Activated T-cell treated with anti-CD3 and anti-CD28 coated beads, Interleukin-2, amount 50 U/mL, for 4 hours (primary cell): ENCODE measurements at regions not wholly inside any gene's neighbourhood (a gene's known extent, or its start where the extent isn't known, plus 50 kb on each side); places are given as distances from the start of the nearest gene placed in this dataset.

Source experiments
- ATAC-seq, 2 donors: fragments of 200-7000 bp; cut with Tn5 transposase; one replicate each; pipeline ENCODE4 v1.10.0; 2021
- DNase-seq: peaks from one replicate; pipeline ENCODE4 v3.0.0-alpha.2; 2020
- H3K27me3 Mint-ChIP-seq: one replicate; pipeline ENCODE4 v1.8.0; 2021; ENCODE audit warnings: low read depth, mixed read lengths
- H3K36me3 Mint-ChIP-seq: one replicate; pipeline ENCODE4 v1.8.0; 2022; ENCODE audit warnings: mixed read lengths; ENCODE audit not compliant: insufficient read depth
- H3K4me1 Mint-ChIP-seq: one replicate; pipeline ENCODE4 v1.8.0; 2021; ENCODE audit warnings: low read depth, mixed read lengths
- H3K4me3 Mint-ChIP-seq: one replicate; pipeline ENCODE4 v1.8.0; 2021; ENCODE audit warnings: mild to moderate bottlenecking, moderate library complexity, mixed read lengths
- H3K9me3 Mint-ChIP-seq: one replicate; pipeline ENCODE4 v1.8.0; 2021; ENCODE audit warnings: mixed read lengths

GRCh38 chr13:59332966-59333365, 830.8 kb downstream of the DIAPH3 start:
- Mint-ChIP-seq H3K36me3 (no peaks in the 10 kb centered on the region), H3K4me3 (no peak overlapping the region)
- no peak for ATAC-seq

GRCh38 chr13:59337070-59337469, 826.7 kb downstream of the DIAPH3 start:
- H3K4me1 Mint-ChIP-seq, result no peaks in the 10 kb centered on the region

More at GRCh38 chr13:59332966-59333365, 830.8 kb downstream of the DIAPH3 start:
- DNase-seq, result no peak
- Mint-ChIP-seq H3K27me3 (no peaks in the 10 kb centered on the region), H3K4me1 (no peaks in the 10 kb centered on the region), H3K9me3 (no peaks in the 10 kb centered on the region)

DNA sequence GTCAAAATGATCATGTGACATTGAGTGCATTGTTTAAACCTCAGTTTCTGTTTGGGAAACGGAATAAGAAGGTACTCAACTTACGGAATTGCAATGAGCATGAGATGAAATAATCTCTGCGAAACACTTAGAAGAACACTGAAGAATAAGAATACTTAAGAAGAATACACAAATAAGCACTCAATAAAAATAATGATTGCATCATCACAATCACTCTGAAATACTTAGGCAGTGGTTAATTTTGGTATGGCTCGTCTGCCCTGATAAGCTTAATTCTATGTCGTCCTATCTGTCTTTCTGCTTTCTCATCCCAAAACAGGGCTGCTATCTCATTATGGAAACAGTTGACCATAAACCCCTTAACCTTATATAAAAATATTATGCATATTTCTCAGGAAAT, 823.6 kb downstream of the DIAPH3 start:
- H3K27me3 Mint-ChIP-seq, result peaks cover 1% of the 10 kb centered on the region
- ATAC-seq, result no peak
- no peaks in the 10 kb centered on the region for H3K9me3 Mint-ChIP-seq

More at GRCh38 chr13:59337070-59337469, 826.7 kb downstream of the DIAPH3 start:
- ATAC-seq (no peak), DNase-seq (no peak)
- Mint-ChIP-seq H3K36me3 (no peaks in the 10 kb centered on the region), H3K4me3 (no peak overlapping the region), H3K27me3 (peaks cover 1% of the 10 kb centered on the region), H3K9me3 (no peaks in the 10 kb centered on the region)

DNA sequence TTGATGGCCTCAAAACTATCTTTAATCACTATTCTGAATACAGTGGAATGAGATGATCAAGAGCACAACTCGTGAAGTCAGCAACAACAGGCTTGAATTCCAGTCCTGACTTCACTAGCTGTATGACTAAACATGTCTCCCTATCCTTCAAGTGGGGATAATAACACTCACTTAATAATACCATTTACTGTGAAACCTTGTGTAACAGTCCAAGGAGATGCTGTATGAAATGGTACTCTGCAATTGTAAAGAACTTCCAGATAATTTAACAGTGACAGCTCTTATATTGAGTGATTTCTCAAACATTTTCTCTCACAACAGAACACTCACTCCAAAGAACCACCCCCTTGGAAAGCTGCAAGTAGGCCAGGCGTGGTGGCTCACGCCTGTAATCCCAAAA, 823.1 kb downstream of the DIAPH3 start:
- Mint-ChIP-seq H3K27me3 (peaks cover 1% of the 10 kb centered on the region), H3K4me1 (no peaks in the 10 kb centered on the region), H3K9me3 (no peaks in the 10 kb centered on the region), H3K36me3 (no peaks in the 10 kb centered on the region), H3K4me3 (no peak overlapping the region)
- ATAC-seq (no peak), DNase-seq (no peak)

More for the DNA sequence above, 823.6 kb downstream of the DIAPH3 start:
- DNase-seq, result no peak
- no peak overlapping the region for H3K4me3 Mint-ChIP-seq
- H3K36me3 Mint-ChIP-seq, result no peaks in the 10 kb centered on the region
- H3K4me1 Mint-ChIP-seq, result no peaks in the 10 kb centered on the region

GRCh38 chr13:59342400-59342799, 821.3 kb downstream of the DIAPH3 start:
- Mint-ChIP-seq H3K27me3 (peaks cover 1% of the 10 kb centered on the region), H3K4me1 (no peaks in the 10 kb centered on the region), H3K9me3 (no peaks in the 10 kb centered on the region), H3K4me3 (no peak overlapping the region), H3K36me3 (no peaks in the 10 kb centered on the region)
- no peak for DNase-seq
- no peak for ATAC-seq

- ATAC-seq (no peak), DNase-seq (no peak)
- Mint-ChIP-seq H3K36me3 (no peaks in the 10 kb centered on the region), H3K4me3 (no peak overlapping the region), H3K27me3 (peaks cover 1% of the 10 kb centered on the region), H3K4me1 (no peaks in the 10 kb centered on the region), H3K9me3 (no peaks in the 10 kb centered on the region)
Observed at GRCh38 chr13:59343132-59343531, 820.6 kb downstream of the DIAPH3 start.

DNA sequence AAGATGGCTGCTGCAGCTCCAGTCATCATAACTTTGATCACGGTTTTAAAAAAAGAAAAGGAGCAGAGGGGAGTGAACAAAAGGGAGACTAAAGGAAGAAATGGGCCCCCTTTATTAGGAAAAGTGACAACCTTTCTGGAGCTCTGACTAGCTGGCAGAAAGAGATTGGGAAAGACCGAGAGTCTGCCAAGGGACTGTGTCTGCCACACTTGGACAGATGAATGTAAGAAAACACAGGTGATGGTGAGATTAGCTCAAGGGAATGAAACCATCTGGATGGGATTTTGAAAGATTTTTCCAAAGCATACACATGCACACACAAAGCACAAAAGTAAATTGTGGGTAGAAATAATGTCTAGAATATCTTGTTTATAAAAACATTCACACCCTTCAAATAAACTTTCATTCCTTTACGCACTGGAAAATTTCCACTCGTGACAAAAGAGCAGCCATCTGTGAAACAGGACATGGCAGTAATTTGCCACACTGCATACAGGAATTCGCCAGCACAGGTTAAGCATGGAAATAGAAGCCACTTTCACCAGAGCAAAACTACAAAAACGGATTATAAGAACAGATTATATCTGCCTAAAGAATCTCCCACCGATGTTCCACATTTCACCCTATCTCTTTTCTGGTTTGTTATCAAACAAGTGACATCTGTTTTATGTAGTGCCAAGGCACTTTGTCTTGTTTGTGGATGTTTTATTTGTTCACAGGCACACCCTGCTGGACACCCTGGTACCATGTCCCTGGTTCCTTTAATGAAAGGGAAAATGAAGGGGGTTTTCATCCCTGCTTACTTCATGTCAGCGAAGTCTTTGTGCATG, 819.5 kb downstream of the DIAPH3 start:
- no peak for ATAC-seq
- Mint-ChIP-seq H3K4me1 (no peaks in the 10 kb centered on the region), H3K9me3 (no peaks in the 10 kb centered on the region), H3K36me3 (no peaks in the 10 kb centered on the region), H3K4me3 (no peak overlapping the region), H3K27me3 (peaks cover 1% of the 10 kb centered on the region)
- DNase-seq, result no peak

GRCh38 chr13:59345311-59345710, 818.4 kb downstream of the DIAPH3 start:
- H3K4me3 Mint-ChIP-seq, result no peak overlapping the region

GRCh38 chr13:59346999-59347723, 816.6 kb downstream of the DIAPH3 start:
- Mint-ChIP-seq H3K9me3 (no peaks in the 10 kb centered on the region), H3K4me1 (no peaks in the 10 kb centered on the region), H3K36me3 (no peaks in the 10 kb centered on the region), H3K27me3 (no peaks in the 10 kb centered on the region), H3K4me3 (no peak overlapping the region)
- ATAC-seq (no peak), DNase-seq (no peak)

More at GRCh38 chr13:59345311-59345710, 818.4 kb downstream of the DIAPH3 start:
- no peaks in the 10 kb centered on the region for H3K36me3 Mint-ChIP-seq
- H3K4me1 Mint-ChIP-seq, result no peaks in the 10 kb centered on the region
- ATAC-seq (no peak), DNase-seq (no peak)
- no peaks in the 10 kb centered on the region for H3K9me3 Mint-ChIP-seq
- H3K27me3 Mint-ChIP-seq, result peaks cover 1% of the 10 kb centered on the region

DNA sequence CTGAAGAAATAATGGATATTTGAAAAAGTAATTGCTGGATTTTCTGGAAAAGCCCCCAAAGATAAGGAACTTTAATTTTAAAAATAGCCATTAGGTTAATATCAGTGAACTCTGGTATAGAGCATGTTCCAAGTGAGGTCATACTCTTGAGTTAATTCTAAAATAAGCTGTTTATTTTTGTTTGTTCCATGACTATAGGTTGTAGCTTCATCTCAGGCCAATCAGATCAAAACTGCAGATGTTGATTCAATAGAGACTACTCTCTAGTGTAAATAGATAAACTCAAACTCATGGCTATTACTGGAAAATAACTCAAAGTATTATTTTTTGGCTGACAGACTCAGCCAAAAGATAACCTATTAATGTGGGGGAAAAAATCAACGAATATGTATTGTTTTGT, 815.1 kb downstream of the DIAPH3 start:
- no peak for DNase-seq
- H3K4me1 Mint-ChIP-seq, result no peaks in the 10 kb centered on the region
- H3K36me3 Mint-ChIP-seq, result no peaks in the 10 kb centered on the region
- no peak overlapping the region for H3K4me3 Mint-ChIP-seq
- H3K9me3 Mint-ChIP-seq, result no peaks in the 10 kb centered on the region
- no peaks in the 10 kb centered on the region for H3K27me3 Mint-ChIP-seq
- ATAC-seq, result no peak

DNA sequence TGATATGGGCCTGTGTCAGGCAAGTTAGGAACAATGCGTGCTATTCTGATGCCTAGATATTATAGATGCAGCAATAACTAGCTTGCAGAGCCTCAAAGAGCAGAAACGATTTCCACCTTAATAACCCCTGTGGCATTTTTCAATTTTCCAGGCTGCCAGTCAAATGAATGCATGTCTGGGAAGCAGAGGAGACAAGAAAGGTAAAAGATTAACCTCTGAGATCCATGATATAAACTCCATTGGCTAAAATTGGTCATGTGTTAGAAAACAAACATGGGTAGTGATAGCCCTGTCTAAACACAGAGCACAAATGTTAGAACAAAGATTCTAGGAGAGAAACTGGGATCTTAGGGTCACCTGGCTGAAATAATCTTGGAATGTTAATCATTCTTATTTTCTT, 811.1 kb downstream of the DIAPH3 start:
- Mint-ChIP-seq H3K4me3 (no peak overlapping the region), H3K27me3 (no peaks in the 10 kb centered on the region), H3K9me3 (no peaks in the 10 kb centered on the region), H3K4me1 (no peaks in the 10 kb centered on the region), H3K36me3 (no peaks in the 10 kb centered on the region)
- DNase-seq (no peak), ATAC-seq (no peak)

DNA sequence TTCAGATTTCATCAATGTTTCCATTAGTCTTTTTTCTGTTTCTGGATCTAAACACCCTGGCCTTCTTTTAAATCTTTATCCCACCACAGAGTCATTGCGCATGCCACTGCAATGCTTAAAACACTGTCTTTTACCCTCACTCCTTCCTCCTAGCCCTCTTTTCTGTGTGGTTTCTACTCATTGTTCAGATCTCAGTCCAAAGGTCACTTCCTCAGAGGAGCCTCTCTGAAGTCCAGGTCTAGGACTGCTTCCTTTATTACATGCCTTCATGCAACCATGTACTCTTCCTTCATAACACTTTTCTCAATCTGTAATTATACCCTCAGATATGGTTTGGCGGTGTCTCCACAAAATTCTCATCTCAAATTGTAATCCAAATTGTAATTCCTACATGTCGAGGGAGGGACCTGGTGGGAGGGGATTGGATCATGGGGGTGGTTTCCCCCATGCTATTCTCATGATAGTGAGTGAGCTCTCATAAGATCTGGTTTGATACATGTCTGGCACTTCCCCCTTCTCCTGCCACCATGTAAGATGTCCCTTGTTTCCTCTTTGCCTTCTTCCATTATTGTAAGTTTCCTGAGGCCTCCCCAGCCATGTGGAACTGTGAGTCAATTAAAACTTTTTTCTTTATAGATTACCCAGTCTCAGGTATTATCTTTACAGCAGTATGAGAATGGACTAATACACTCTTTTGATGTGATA, 808.9 kb downstream of the DIAPH3 start:
- Mint-ChIP-seq H3K4me1 (no peaks in the 10 kb centered on the region), H3K27me3 (no peaks in the 10 kb centered on the region), H3K4me3 (no peak overlapping the region), H3K9me3 (no peaks in the 10 kb centered on the region), H3K36me3 (no peaks in the 10 kb centered on the region)
- no peak for DNase-seq
- no peak for ATAC-seq

GRCh38 chr13:59356607-59357006, 807.1 kb downstream of the DIAPH3 start:
- ATAC-seq, result no peak
- Mint-ChIP-seq H3K4me1 (peaks cover 2% of the 10 kb centered on the region), H3K9me3 (no peaks in the 10 kb centered on the region)

DNA sequence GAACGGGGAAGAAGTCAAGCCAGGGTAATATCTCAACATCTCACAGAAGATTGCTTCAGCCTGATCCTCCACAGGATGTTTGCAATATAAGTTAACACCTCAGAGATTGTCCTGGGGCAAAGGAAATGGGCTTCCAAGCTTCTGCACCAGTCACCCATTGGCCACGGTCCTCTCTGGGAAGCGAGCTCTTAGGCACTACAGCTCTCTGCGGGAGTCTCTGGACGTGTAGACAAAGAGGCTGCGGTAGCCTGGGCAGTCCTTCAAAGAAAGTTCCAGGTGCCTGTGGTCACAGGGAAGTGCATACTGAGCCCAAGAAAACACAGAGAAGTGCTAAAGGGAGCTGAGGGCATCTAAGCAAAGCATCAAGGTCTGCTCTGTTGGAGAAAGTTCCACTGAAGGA, 805.7 kb downstream of the DIAPH3 start:
- H3K4me1 Mint-ChIP-seq, result peaks cover 2% of the 10 kb centered on the region
- H3K4me3 Mint-ChIP-seq, result no peak overlapping the region
- ATAC-seq (no peak), DNase-seq (no peak)
- H3K36me3 Mint-ChIP-seq, result no peaks in the 10 kb centered on the region
- H3K9me3 Mint-ChIP-seq, result no peaks in the 10 kb centered on the region
- no peaks in the 10 kb centered on the region for H3K27me3 Mint-ChIP-seq

More at GRCh38 chr13:59356607-59357006, 807.1 kb downstream of the DIAPH3 start:
- no peak for DNase-seq
- H3K27me3 Mint-ChIP-seq, result no peaks in the 10 kb centered on the region
- H3K36me3 Mint-ChIP-seq, result no peaks in the 10 kb centered on the region
- no peak overlapping the region for H3K4me3 Mint-ChIP-seq
